Stimulated activated naive CD8-positive, alpha-beta T cell treated with anti-CD3 and anti-CD28 coated beads, Interleukin-15, Interleukin-2, amounts not matched to agents 100 U/mL and 50 U/mL, for 24 hours (primary cell): ENCODE measurements at regions not wholly inside any gene's neighbourhood (a gene's known extent, or its start where the extent isn't known, plus 50 kb on each side); places are given as distances from the start of the nearest gene placed in this dataset.

Experiments used
- ATAC-seq: fragments of 150-1000 bp; cut with Tn5 transposase; one replicate; pipeline ENCODE4 v1.10.0; 2021
- DNase-seq: peaks from one replicate; pipeline ENCODE4 v3.0.0; 2021

GRCh38 chr2:47315475-47315874 is 53.6 kb upstream of the EPCAM start:
- DNase-seq (no peak), ATAC-seq (no peak)

DNA sequence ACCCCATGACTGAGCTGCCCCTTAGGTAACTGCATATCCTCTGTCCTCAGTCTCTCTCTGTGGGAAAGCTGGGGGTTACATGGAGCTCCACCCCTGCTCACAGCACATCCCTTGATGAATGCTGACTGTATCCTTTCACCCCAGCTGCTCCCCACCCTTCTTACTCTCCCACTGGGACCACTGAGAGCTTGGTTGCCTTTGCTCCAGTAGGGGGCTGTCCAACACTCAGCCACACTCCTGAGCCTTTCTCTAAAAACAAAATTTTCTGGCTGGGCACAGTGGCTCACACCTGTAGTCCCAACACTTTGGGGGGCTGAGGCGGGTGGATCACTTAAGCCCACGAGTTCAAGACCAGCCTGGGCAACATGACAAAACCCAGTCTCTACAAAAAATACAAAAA is 55.4 kb upstream of the EPCAM start:
- DNase-seq (no peak), ATAC-seq (no peak)

- ATAC-seq (no peak), DNase-seq (no peak)
Observed at GRCh38 chr2:47313141-47313691, 55.9 kb upstream of the EPCAM start.

DNA sequence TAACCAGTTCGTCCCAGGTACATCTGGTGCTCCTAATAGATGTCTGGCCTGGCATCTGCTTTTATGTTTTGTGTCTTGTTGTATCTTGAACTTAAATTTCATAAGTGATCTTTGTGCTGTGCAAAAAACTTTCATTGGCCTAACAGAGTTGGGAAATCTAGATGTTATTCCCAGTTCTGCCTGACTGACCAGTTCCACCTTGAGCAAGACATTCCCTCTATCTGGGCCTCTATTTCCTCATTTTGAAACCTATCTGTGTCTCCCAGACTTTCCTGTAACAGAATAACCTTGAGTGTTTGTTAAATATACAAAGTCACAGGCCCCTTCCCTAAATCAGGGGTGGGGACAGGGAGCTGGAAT is 56.6 kb upstream of the EPCAM start:
- no peak for ATAC-seq
- DNase-seq, result no peak

DNA sequence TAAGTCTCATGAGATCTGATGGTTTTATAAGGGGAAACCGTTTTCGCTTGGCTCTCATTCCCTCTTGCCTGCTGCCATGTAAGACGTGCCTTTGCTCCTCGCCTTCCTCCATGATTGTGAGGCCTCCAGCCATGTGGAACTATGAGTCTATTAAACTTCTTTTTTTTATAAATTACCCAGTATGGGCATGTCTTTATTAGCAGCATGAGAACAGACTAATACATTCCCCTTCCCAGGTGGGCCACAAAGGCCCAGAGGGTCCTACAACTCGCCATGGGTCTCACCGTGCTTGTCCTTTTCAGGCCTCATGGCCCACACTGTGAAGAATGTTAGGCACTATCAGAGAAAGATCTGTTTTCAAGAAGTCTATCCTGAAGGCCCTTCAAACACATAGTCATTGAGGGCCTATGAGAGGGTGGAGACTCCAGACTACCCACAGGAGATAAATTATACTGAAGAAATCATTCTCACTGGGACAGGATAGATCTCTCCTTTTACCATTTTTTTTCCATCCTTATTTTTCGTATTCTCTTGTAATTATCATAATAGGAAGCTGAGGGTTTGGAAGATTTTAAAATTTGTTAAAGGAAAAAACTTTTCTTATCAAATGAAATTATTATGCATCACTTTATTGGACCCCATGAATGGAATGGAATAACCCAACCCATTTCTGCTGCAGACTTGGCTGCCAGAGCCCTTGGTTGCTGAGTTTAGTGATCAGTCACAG is 57.2 kb upstream of the EPCAM start:
- DNase-seq (no peak), ATAC-seq (no peak)

- DNase-seq, result no peak
- ATAC-seq, result no peak
Observed at GRCh38 chr2:47310801-47311560, 58.1 kb upstream of the EPCAM start.

GRCh38 chr2:47309952-47310800 is 58.9 kb upstream of the EPCAM start:
- peak; percentile 46 for ATAC-seq

DNA sequence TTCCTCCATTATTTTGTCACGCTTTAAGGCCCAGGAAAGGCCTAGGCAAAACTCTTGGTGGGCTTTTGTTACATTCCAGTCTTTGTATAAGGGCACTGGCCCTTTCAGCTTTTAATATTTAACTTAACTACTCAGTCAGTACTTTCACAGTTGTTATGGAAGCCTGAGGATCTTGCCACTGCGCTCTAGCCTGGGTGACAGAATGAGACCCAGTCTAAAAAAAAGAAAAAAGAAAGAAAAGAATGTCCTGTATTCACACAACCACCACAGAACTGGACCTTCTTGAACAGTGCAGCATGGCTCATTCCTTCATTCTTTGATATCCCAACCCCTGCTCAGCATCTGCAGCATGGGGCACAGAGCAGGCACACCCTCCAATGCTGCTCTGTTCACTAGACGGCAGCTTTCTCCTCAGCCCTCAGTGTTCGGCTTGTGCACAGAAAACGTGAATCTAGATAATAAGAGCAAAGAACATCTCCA is 59.6 kb upstream of the EPCAM start:
- no peak for ATAC-seq
- DNase-seq, result no peak

More at GRCh38 chr2:47309952-47310800, 58.9 kb upstream of the EPCAM start:
- DNase-seq, result no peak

GRCh38 chr2:47307066-47307465 is 62.0 kb upstream of the EPCAM start:
- no peak for ATAC-seq

DNA sequence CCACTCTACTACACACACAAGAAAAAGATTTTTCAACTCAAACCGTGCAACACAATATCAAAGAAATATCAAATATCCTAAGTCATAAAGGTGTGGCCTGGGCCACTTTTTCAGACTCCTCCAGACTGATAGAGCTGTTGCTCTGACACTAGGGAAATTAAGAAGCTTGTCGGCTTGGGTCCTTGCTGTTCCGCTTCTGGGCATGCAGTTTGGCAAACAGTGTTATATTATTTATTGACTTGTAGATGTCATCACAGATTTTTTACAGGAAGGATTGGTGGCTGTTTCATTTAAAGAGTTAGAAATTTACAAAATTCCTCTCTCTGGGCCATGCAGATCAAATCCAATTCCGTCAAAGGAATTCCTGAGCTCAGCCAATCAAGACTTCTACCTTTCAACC is 64.5 kb upstream of the EPCAM start:
- ATAC-seq, result no peak
- no peak for DNase-seq

More at GRCh38 chr2:47307066-47307465, 62.0 kb upstream of the EPCAM start:
- DNase-seq, result no peak

DNA sequence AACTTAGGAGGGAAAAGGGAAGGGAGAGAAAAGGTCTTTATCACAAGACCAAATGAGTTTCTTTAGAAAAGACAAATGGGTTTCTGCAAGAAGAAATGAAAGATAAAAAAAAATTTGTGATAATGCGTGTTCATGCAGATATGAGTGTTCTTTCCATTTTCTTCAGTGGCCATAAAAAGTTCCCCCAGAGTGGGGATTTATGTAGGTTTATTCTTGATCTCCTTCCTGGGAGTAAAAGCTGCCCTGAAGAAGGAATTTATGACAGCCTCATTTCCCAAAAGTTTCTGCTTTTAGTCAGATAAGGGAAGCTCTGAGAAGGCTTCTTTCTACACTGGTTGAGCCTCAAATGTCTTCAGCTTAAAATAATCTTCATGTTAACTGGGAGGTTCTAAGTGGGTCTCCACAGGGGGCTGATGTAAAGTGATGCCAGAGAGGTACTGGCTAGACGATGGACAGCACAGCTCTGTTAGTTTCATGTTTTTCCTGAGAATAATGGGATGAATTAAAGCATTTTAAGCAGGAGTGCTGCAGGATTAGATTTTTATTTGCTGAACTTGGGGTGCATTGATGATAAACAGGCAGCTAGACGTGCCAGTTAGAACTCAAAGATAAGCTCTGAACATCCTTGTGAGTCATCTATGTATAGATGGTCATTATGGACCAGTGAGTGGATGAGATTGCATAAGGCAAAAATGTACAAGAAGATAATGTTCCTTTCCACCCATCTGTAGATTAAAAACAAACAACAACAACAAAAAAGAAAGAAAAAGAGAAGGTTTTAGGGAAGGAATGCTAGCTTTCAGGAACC is 65.6 kb upstream of the EPCAM start:
- ATAC-seq, result no peak

DNA sequence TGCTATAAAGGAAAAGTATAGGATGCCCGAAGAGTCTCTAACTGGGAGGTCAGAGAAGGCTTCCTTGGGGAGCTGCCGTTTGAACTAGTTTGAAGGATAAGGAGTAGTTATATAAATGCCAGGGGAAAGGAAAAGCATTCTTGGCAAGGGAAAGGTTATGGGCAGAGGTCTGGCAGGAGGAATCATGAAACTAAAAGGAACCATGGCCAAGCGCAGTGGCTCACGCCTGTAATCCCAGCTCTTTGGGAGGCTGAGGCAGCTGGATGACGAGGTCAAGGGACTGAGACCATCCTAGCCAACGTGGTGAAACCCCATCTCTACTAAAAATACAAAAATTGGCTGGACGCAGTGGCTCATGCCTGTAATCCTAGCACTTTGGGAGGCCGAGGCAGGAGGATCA is 66.8 kb upstream of the EPCAM start:
- DNase-seq (no peak), ATAC-seq (no peak)

More for the DNA sequence above, 65.6 kb upstream of the EPCAM start:
- no peak for DNase-seq

DNA sequence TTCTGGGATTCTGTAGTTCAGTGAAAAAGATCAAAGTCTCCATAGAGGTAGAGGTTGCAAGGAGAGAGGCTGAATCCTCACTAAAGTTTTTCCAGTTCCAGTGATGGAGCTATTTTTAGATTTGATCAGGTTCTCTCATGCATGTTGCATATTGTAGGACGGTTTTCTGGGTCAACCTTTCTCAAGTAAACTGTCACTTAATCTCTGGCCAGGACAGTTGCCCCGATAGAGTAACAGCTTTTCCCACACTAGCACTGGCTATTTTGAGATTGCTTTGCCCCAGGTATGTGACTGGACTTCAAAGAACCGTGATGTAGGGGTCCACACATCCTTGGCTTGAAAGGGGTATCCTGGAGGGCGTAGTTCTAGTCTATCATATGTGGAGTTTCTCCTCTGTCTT is 67.4 kb upstream of the EPCAM start:
- DNase-seq, result no peak
- no peak for ATAC-seq

GRCh38 chr2:47301277-47301618 is 67.9 kb upstream of the EPCAM start:
- no peak for ATAC-seq
- DNase-seq, result no peak

GRCh38 chr2:47300609-47301276 is 68.4 kb upstream of the EPCAM start:
- DNase-seq, result no peak
- ATAC-seq, result peak; percentile 55

- no peak for ATAC-seq
Observed at GRCh38 chr2:47300081-47300480, 69.0 kb upstream of the EPCAM start.

DNA sequence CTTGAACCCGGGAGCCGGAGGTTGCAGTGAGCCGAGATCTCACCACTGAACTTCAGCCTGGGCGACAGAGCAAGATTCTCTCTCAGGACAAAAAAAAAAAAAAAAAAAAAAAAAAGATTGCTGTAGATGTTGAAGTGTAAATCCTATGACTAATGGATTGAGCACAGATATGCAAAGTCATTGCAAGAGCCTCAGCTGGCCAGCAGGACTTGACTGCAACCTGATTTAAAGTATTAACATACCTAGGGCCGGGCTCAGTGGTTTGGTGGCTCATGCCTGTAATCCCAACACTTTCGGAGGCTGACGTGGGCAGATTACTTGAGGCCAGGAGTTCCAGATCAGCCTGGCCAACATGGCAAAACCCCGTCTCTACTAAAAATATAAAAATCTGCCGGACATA is 69.6 kb upstream of the EPCAM start:
- DNase-seq, result no peak
- ATAC-seq, result no peak

More at GRCh38 chr2:47300081-47300480, 69.0 kb upstream of the EPCAM start:
- no peak for DNase-seq

GRCh38 chr2:47298771-47299170 is 70.3 kb upstream of the EPCAM start:
- DNase-seq, result no peak
- no peak for ATAC-seq

- ATAC-seq, result no peak
Observed at GRCh38 chr2:47297767-47298425, 71.2 kb upstream of the EPCAM start.

GRCh38 chr2:47295981-47296635 is 73.0 kb upstream of the EPCAM start:
- no peak for ATAC-seq
- DNase-seq, result no peak

More at GRCh38 chr2:47297767-47298425, 71.2 kb upstream of the EPCAM start:
- DNase-seq, result no peak
